ENCODE measurements at regions not wholly inside any gene's neighbourhood (a gene's known extent, or its start where the extent isn't known, plus 50 kb on each side); places are given as distances from the start of the nearest gene placed in this dataset.
A peak's percentile ranks its signal among the peaks of the same experiment; 100 is the strongest.
"Not testable (repeated sequence)": the region's sequence is repeated elsewhere in the genome, so short reads cannot be mapped to it uniquely, and the experiment has no call there.

DNA sequence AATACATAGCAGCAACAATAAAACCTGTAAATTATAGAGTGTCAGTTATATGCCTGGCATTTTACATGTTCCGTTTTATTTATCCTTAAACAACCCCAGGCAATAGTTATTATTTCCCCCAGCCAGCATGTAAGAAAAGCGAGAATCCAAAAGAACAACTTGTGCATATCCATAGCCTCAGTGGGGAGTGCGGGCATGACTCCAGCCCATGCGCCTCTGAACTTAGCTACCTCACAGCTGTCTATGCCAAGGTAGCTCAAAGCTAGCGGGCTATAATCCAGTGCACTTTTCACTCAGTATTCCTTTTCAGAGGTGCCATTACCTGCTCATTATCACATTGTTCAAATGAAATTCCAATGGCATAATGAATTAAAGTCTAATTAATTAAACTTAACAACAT is 257.3 kb upstream of the EDNRA start:
- H3K4me2 ChIP-seq = no peak overlapping the region
- TF ChIP-seq EZH2phosphoT487 (IDR thresholded peaks at IDR 0.05; ENCODE audit: low read depth, severe bottlenecking, unreplicated experiment) (no peak), EZH2 (IDR thresholded peaks at IDR 0.05; ENCODE audit: borderline replicate concordance) (no peak), CTCF (IDR thresholded peaks at IDR 0.05; ENCODE audit: poor library complexity) (no peak)

GRCh38 chr4:147236806-147237205 is 244.1 kb upstream of the EDNRA start:
- WGBS (ENCODE audit: low lambda C conversion rate, missing lambda C conversion rate) = 83% methylated on average over 3 of the region's 3 CpGs
- no peaks in the 10 kb centered on the region for H3K36me3 ChIP-seq (replicated peaks; ENCODE audit: insufficient read depth, low read depth)
- H3K9me3 ChIP-seq (ENCODE audit: low read depth) = no peaks in the 10 kb centered on the region

More for the DNA sequence above, 257.3 kb upstream of the EDNRA start:
- no peaks in the 10 kb centered on the region for H3K4me1 ChIP-seq (ENCODE audit: insufficient read depth)
- no peak overlapping the region for H3K4me3 ChIP-seq
- H3K27me3 ChIP-seq = no peaks in the 10 kb centered on the region
- WGBS (ENCODE audit: low lambda C conversion rate, missing lambda C conversion rate) = 75% methylated on average over 5 of the region's 5 CpGs
- no peaks in the 10 kb centered on the region for H4K20me1 ChIP-seq (ENCODE audit: insufficient read depth, poor library complexity, severe bottlenecking)
- H3K79me2 ChIP-seq = no peaks in the 10 kb centered on the region
- H3K9me3 ChIP-seq (ENCODE audit: low read depth) = no peaks in the 10 kb centered on the region
- no peak for DNase-seq (ENCODE audit: low spot score)
- no peak overlapping the region for H3K27ac ChIP-seq
- H2AFZ ChIP-seq = no peak overlapping the region
- no peaks in the 10 kb centered on the region for H3K36me3 ChIP-seq (replicated peaks; ENCODE audit: insufficient read depth, low read depth)
- H3K9me2 ChIP-seq (replicated peaks; ENCODE audit: insufficient read depth) = no peaks in the 10 kb centered on the region

GRCh38 chr4:147244786-147245185 is 236.1 kb upstream of the EDNRA start:
- TF ChIP-seq EZH2 (IDR thresholded peaks at IDR 0.05; ENCODE audit: borderline replicate concordance) = no peak
- no peak for TF ChIP-seq EZH2phosphoT487 (IDR thresholded peaks at IDR 0.05; ENCODE audit: low read depth, severe bottlenecking, unreplicated experiment)
- no peak for TF ChIP-seq CTCF (IDR thresholded peaks at IDR 0.05; ENCODE audit: poor library complexity)
- Histone ChIP-seq H3K27ac (peak overlapping the region; percentile 35), H3K27me3 (no peaks in the 10 kb centered on the region), H3K79me2 (no peaks in the 10 kb centered on the region), H3K36me3 (replicated peaks; ENCODE audit: insufficient read depth, low read depth) (no peaks in the 10 kb centered on the region), H3K9me2 (replicated peaks; ENCODE audit: insufficient read depth) (no peaks in the 10 kb centered on the region), H3K4me2 (no peak overlapping the region), H3K4me1 (ENCODE audit: insufficient read depth) (no peaks in the 10 kb centered on the region), H2AFZ (no peak overlapping the region), H4K20me1 (ENCODE audit: insufficient read depth, poor library complexity, severe bottlenecking) (no peaks in the 10 kb centered on the region), H3K4me3 (no peak overlapping the region), H3K9me3 (ENCODE audit: low read depth) (no peaks in the 10 kb centered on the region)
- DNase-seq (ENCODE audit: low spot score) = no peak
- WGBS (ENCODE audit: low lambda C conversion rate, missing lambda C conversion rate) = 0% methylated on average over 1 of the region's 1 CpG

More at GRCh38 chr4:147236806-147237205, 244.1 kb upstream of the EDNRA start:
- Histone ChIP-seq H3K4me1 (ENCODE audit: insufficient read depth) (no peaks in the 10 kb centered on the region), H4K20me1 (ENCODE audit: insufficient read depth, poor library complexity, severe bottlenecking) (no peaks in the 10 kb centered on the region), H3K27ac (no peak overlapping the region), H3K27me3 (no peaks in the 10 kb centered on the region), H3K4me2 (no peak overlapping the region), H2AFZ (no peak overlapping the region), H3K79me2 (no peaks in the 10 kb centered on the region), H3K4me3 (no peak overlapping the region), H3K9me2 (replicated peaks; ENCODE audit: insufficient read depth) (no peaks in the 10 kb centered on the region)
- no peak for TF ChIP-seq CTCF (IDR thresholded peaks at IDR 0.05; ENCODE audit: poor library complexity)
- TF ChIP-seq EZH2phosphoT487 (IDR thresholded peaks at IDR 0.05; ENCODE audit: low read depth, severe bottlenecking, unreplicated experiment) = no peak
- TF ChIP-seq EZH2 (IDR thresholded peaks at IDR 0.05; ENCODE audit: borderline replicate concordance) = no peak
- no peak for DNase-seq (ENCODE audit: low spot score)

DNA sequence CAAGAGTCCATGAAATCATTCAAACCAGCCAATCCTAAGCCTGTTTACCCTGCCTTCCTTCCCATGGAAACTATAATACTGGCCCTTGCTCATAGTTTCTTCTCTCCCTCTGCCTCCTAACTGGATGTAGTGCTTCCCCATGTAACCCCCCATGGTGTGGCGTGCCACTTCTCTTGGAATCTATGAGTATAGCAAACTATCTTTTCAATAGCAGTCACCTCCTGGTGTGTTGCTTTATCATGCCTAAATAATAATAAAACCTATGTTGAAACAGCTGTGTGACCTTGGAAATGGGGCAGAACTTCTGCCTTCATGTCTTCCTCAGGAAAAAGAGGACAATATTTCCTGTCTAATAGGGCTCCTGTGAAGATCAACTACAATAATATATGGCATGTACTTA is 234.8 kb upstream of the EDNRA start:
- H3K4me3 ChIP-seq = no peak overlapping the region
- WGBS (ENCODE audit: low lambda C conversion rate, missing lambda C conversion rate) = 100% methylated on average over 1 of the region's 1 CpG
- H3K36me3 ChIP-seq (replicated peaks; ENCODE audit: insufficient read depth, low read depth) = no peaks in the 10 kb centered on the region
- H3K27me3 ChIP-seq = no peaks in the 10 kb centered on the region
- DNase-seq (ENCODE audit: low spot score) = no peak
- H3K9me3 ChIP-seq (ENCODE audit: low read depth) = no peaks in the 10 kb centered on the region
- H4K20me1 ChIP-seq (ENCODE audit: insufficient read depth, poor library complexity, severe bottlenecking) = no peaks in the 10 kb centered on the region
- H3K27ac ChIP-seq = no peak overlapping the region
- no peak overlapping the region for H3K4me2 ChIP-seq
- TF ChIP-seq EZH2 (IDR thresholded peaks at IDR 0.05; ENCODE audit: borderline replicate concordance) = no peak
- TF ChIP-seq CTCF (IDR thresholded peaks at IDR 0.05; ENCODE audit: poor library complexity) = no peak
- no peak for TF ChIP-seq EZH2phosphoT487 (IDR thresholded peaks at IDR 0.05; ENCODE audit: low read depth, severe bottlenecking, unreplicated experiment)
- no peaks in the 10 kb centered on the region for H3K4me1 ChIP-seq (ENCODE audit: insufficient read depth)
- H2AFZ ChIP-seq = no peak overlapping the region
- H3K79me2 ChIP-seq = no peaks in the 10 kb centered on the region
- H3K9me2 ChIP-seq (replicated peaks; ENCODE audit: insufficient read depth) = no peaks in the 10 kb centered on the region

GRCh38 chr4:147246528-147246927 is 234.4 kb upstream of the EDNRA start:
- H3K9me2 ChIP-seq (replicated peaks; ENCODE audit: insufficient read depth); H3K4me3 ChIP-seq; H3K27me3 ChIP-seq; H3K9me3 ChIP-seq (ENCODE audit: low read depth); H4K20me1 ChIP-seq (ENCODE audit: insufficient read depth, poor library complexity, severe bottlenecking); H3K27ac ChIP-seq; H2AFZ ChIP-seq; H3K4me1 ChIP-seq (ENCODE audit: insufficient read depth); H3K36me3 ChIP-seq (replicated peaks; ENCODE audit: insufficient read depth, low read depth); DNase-seq (ENCODE audit: low spot score); H3K4me2 ChIP-seq; H3K79me2 ChIP-seq: not testable (repeated sequence)
- 94% methylated on average over 2 of the region's 2 CpGs for WGBS (ENCODE audit: low lambda C conversion rate, missing lambda C conversion rate)
